ENCODE measurements at regions not wholly inside any gene's neighbourhood (a gene's known extent, or its start where the extent isn't known, plus 50 kb on each side); places are given as distances from the start of the nearest gene placed in this dataset.

GRCh38 chr3:31135546-31135945 is 241.1 kb upstream of the GADL1 start:
- TF ChIP-seq CTCF (conservative IDR thresholded peaks at IDR 0.05; ENCODE audit: low read length): no peak
- no peak for TF ChIP-seq EZH2phosphoT487 (IDR thresholded peaks at IDR 0.05; ENCODE audit: borderline replicate concordance)

All from Loucy (cell line).